ENCODE measurements at regions not wholly inside any gene's neighbourhood (a gene's known extent, or its start where the extent isn't known, plus 50 kb on each side); places are given as distances from the start of the nearest gene placed in this dataset.
A peak's percentile ranks its signal among the peaks of the same experiment; 100 is the strongest.

DNA sequence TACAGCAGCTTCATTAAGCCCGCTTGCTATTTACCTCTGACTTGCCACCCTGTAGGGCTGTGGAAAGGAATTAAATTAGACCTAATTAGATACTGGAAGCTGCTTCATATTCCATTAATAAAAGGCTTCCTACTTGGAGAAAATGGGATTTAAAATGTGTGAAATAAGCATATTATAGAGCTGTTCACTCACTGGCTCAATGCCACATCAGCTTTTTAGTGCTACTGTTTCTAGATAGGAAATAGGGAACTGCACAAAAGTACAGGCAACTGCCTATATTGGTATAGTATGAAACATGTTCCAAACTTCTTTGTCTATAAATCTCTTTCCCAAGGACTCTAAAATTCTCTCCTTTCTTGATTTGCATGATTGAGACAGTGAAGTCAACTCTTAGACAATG lies 407.9 kb upstream of the AADAT start:
- TF ChIP-seq, protein P1, sequence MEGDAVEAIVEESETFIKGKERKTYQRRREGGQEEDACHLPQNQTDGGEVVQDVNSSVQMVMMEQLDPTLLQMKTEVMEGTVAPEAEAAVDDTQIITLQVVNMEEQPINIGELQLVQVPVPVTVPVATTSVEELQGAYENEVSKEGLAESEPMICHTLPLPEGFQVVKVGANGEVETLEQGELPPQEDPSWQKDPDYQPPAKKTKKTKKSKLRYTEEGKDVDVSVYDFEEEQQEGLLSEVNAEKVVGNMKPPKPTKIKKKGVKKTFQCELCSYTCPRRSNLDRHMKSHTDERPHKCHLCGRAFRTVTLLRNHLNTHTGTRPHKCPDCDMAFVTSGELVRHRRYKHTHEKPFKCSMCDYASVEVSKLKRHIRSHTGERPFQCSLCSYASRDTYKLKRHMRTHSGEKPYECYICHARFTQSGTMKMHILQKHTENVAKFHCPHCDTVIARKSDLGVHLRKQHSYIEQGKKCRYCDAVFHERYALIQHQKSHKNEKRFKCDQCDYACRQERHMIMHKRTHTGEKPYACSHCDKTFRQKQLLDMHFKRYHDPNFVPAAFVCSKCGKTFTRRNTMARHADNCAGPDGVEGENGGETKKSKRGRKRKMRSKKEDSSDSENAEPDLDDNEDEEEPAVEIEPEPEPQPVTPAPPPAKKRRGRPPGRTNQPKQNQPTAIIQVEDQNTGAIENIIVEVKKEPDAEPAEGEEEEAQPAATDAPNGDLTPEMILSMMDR (IDR thresholded peaks at IDR 0.05; ENCODE audit: partially characterized antibody, unreplicated experiment) = no peak
- Mint-ChIP-seq H3K4me1 (ENCODE audit: low read depth, unreplicated experiment) (no peaks in the 10 kb centered on the region), H3K27me3 (ENCODE audit: unreplicated experiment) (no peaks in the 10 kb centered on the region), H3K36me3 (ENCODE audit: unreplicated experiment) (no peaks in the 10 kb centered on the region), H3K27ac (ENCODE audit: unreplicated experiment) (no peak overlapping the region), H3K4me3 (ENCODE audit: unreplicated experiment) (no peak overlapping the region), H3K9me3 (ENCODE audit: unreplicated experiment) (no peaks in the 10 kb centered on the region)
- no peak for DNase-seq

DNA sequence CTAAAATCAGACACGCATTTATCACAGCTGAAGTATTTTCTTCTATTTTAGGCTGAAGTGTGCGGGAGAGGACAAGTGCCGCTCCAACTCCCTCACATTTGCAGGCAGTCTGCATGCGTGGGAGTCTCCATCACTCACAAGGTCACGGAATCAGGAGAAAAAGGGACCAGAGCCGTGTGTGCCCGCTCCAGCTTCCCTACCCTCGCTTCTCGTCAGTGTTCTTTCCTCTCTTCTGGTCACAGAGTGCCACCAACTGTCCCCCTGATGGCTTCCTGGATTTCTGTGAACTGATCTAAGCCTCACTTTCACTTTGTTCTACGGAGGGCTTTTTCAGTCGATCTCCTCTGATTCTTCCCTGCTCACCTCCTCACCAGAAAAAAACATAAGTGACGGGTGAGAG lies 407.4 kb upstream of the AADAT start:
- Mint-ChIP-seq H3K36me3 (ENCODE audit: unreplicated experiment) (no peaks in the 10 kb centered on the region), H3K27me3 (ENCODE audit: unreplicated experiment) (no peaks in the 10 kb centered on the region), H3K4me1 (ENCODE audit: low read depth, unreplicated experiment) (no peaks in the 10 kb centered on the region), H3K4me3 (ENCODE audit: unreplicated experiment) (no peak overlapping the region), H3K9me3 (ENCODE audit: unreplicated experiment) (no peaks in the 10 kb centered on the region), H3K27ac (ENCODE audit: unreplicated experiment) (no peak overlapping the region)
- TF ChIP-seq, protein P1 (IDR thresholded peaks at IDR 0.05; ENCODE audit: partially characterized antibody, unreplicated experiment) = no peak
- DNase-seq = no peak

DNA sequence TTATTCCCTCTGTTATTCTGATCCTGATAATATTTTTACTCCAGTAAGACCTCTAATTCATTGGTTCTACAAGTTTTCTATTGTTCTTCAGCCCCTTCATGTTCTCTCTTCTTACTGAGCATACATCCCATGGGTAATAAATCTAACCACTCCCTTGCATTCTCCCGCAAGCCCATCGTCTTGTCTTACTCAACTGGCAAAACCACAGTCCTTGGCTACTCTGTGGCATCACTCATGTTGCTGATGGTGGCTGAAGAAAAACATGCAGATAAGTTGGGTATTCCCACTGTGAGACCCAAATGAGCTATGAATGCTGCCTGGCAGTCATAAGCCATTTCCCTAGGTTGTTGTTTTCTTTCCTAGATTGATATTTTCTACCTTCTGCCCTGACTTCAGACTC lies 402.2 kb upstream of the AADAT start:
- no peak overlapping the region for H3K27ac Mint-ChIP-seq (ENCODE audit: unreplicated experiment)
- TF ChIP-seq, protein P1 (IDR thresholded peaks at IDR 0.05; ENCODE audit: partially characterized antibody, unreplicated experiment) = no peak
- H3K27me3 Mint-ChIP-seq (ENCODE audit: unreplicated experiment) = no peaks in the 10 kb centered on the region
- H3K9me3 Mint-ChIP-seq (ENCODE audit: unreplicated experiment) = no peaks in the 10 kb centered on the region
- H3K4me1 Mint-ChIP-seq (ENCODE audit: low read depth, unreplicated experiment) = no peaks in the 10 kb centered on the region
- no peak overlapping the region for H3K4me3 Mint-ChIP-seq (ENCODE audit: unreplicated experiment)
- no peaks in the 10 kb centered on the region for H3K36me3 Mint-ChIP-seq (ENCODE audit: unreplicated experiment)
- DNase-seq = no peak

DNA sequence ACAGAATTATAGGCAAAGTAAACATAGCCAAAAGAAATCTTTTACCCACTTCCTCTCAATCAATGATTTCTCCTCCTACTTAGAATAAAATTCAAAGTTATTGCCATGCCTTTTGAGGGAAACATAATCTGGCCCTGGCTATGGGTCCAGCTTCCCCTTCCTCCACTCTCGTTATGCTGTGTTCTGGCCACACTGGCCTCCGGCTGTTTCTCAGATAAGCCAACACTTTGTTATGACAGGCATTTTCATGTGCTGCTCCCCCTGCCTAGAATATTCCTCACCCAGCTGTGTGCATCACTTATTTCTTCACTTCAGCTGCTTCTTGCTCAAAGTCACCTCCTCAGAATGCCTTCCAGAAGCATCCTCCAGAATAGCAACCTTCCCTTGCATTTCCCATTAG lies 386.6 kb upstream of the AADAT start:
- no peaks in the 10 kb centered on the region for H3K36me3 Mint-ChIP-seq (ENCODE audit: unreplicated experiment)
- no peak overlapping the region for H3K27ac Mint-ChIP-seq (ENCODE audit: unreplicated experiment)
- TF ChIP-seq, protein P1 (IDR thresholded peaks at IDR 0.05; ENCODE audit: partially characterized antibody, unreplicated experiment) = no peak
- no peak for DNase-seq
- no peaks in the 10 kb centered on the region for H3K27me3 Mint-ChIP-seq (ENCODE audit: unreplicated experiment)
- peaks cover 1% of the 10 kb centered on the region for H3K9me3 Mint-ChIP-seq (ENCODE audit: unreplicated experiment)
- no peaks in the 10 kb centered on the region for H3K4me1 Mint-ChIP-seq (ENCODE audit: low read depth, unreplicated experiment)
- H3K4me3 Mint-ChIP-seq (ENCODE audit: unreplicated experiment) = no peak overlapping the region

DNA sequence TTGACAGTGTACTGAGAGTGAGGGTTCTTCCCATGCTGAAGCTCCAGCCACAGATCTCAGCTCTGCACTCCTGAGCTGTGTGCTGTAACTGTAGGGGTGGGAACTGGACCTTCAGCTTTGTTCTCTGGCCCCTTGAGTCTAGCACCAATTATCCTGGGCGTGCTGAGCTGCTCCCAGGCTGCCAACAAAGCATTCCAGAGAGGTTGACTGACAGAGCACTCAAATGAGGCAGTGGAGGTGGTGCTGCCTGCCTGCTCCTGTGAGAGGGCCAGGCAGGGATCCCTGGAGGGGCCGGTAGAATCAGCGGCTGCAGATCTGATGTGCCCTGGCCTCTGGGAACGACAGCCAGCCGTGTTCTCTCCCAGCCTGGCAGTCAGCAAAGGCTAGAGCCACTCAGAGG lies 375.7 kb upstream of the AADAT start:
- no peaks in the 10 kb centered on the region for H3K36me3 Mint-ChIP-seq (ENCODE audit: unreplicated experiment)

More for the DNA sequence above, 375.7 kb upstream of the AADAT start:
- Mint-ChIP-seq H3K27ac (ENCODE audit: unreplicated experiment) (no peak overlapping the region), H3K9me3 (ENCODE audit: unreplicated experiment) (no peaks in the 10 kb centered on the region), H3K4me1 (ENCODE audit: low read depth, unreplicated experiment) (no peaks in the 10 kb centered on the region), H3K27me3 (ENCODE audit: unreplicated experiment) (peaks cover 3% of the 10 kb centered on the region), H3K4me3 (ENCODE audit: unreplicated experiment) (no peak overlapping the region)
- TF ChIP-seq, protein P1 (IDR thresholded peaks at IDR 0.05; ENCODE audit: partially characterized antibody, unreplicated experiment) = no peak
- peak; percentile 15 for DNase-seq
